ENCODE measurements at regions not wholly inside any gene's neighbourhood (a gene's known extent, or its start where the extent isn't known, plus 50 kb on each side); places are given as distances from the start of the nearest gene placed in this dataset.
A peak's percentile ranks its signal among the peaks of the same experiment; 100 is the strongest.

DNA sequence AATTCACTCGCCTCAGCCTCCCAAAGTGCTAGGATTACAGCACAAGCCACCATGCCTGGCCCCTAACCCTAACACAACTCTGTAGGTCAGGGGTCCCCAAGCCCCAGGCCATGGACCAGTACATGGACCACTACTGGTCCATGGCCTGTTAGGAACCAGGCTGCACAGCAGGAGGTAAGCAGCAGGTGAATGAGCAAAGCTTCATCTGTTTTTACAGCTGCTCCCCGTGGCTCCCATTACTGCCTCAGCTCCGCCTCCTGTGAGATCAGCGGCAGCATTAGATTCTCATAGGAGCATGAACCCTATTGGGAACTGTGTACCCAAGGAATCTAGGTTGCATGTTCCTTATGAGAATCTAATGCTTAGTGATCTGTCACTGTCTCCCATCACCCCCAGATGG lies 201.7 kb downstream of the NRP2 start:
- H3K9me3 ChIP-seq: no peaks in the 10 kb centered on the region
- DNase-seq (ENCODE audit: low spot score): no peak
- no peak overlapping the region for H3K4me3 ChIP-seq
- no peaks in the 10 kb centered on the region for H3K27me3 ChIP-seq (replicated peaks; ENCODE audit: insufficient read depth)
- H3K36me3 ChIP-seq: no peaks in the 10 kb centered on the region
- TF ChIP-seq, protein P1, sequence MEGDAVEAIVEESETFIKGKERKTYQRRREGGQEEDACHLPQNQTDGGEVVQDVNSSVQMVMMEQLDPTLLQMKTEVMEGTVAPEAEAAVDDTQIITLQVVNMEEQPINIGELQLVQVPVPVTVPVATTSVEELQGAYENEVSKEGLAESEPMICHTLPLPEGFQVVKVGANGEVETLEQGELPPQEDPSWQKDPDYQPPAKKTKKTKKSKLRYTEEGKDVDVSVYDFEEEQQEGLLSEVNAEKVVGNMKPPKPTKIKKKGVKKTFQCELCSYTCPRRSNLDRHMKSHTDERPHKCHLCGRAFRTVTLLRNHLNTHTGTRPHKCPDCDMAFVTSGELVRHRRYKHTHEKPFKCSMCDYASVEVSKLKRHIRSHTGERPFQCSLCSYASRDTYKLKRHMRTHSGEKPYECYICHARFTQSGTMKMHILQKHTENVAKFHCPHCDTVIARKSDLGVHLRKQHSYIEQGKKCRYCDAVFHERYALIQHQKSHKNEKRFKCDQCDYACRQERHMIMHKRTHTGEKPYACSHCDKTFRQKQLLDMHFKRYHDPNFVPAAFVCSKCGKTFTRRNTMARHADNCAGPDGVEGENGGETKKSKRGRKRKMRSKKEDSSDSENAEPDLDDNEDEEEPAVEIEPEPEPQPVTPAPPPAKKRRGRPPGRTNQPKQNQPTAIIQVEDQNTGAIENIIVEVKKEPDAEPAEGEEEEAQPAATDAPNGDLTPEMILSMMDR (IDR thresholded peaks at IDR 0.05): no peak
- no peak for ATAC-seq (ENCODE audit: insufficient number of reproducible peaks, low FRiP score, low read depth)
- peaks cover 4 to 22% of the 10 kb centered on the region in 2 donors for H3K4me1 ChIP-seq (ENCODE audit: control insufficient read depth in 1 of 2, low read depth in 2 of 2)
- H3K27ac ChIP-seq: no peak overlapping the region

DNA sequence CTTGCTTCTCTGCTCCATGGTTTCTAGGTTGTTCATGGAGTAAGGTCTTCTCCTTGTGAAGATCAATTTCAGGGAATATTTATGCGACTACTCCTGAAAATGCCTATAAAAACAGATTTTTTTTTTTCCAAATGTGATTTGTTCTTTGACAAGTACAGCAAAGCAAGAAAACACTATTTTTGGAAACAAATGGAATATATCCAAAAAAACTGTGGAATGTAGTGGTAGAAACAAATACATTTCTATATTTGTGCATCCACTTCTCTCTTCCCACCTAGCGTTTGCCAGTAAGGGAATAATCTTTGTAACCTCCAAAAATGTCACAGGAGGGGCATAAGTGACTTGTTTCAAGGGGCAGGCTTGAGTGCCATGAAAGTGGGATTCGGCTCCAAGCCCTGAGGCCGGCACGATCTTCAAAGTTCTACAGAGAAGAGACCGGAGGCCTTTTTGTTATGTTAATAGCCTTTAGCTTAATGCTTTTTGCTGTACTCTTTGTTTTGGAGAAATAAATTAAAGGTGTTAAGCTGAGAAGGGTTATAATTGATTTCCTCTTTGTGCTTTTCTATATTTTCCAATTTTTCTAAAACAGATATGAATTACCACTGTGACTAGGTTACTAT lies 200.6 kb downstream of the NRP2 start:
- DNase-seq (ENCODE audit: low spot score) (no peak), ATAC-seq (ENCODE audit: insufficient number of reproducible peaks, low FRiP score, low read depth) (no peak)
- H3K4me1 ChIP-seq (ENCODE audit: control insufficient read depth in 1 of 2, low read depth in 2 of 2): peaks cover 4 to 22% of the 10 kb centered on the region in 2 donors
- peak overlapping the region; percentile 44 to 45 for H3K27ac ChIP-seq
- no peaks in the 10 kb centered on the region for H3K36me3 ChIP-seq
- H3K9me3 ChIP-seq: no peaks in the 10 kb centered on the region
- no peaks in the 10 kb centered on the region for H3K27me3 ChIP-seq (replicated peaks; ENCODE audit: insufficient read depth)
- H3K4me3 ChIP-seq: no peak overlapping the region
- TF ChIP-seq, protein P1 (IDR thresholded peaks at IDR 0.05): no peak

DNA sequence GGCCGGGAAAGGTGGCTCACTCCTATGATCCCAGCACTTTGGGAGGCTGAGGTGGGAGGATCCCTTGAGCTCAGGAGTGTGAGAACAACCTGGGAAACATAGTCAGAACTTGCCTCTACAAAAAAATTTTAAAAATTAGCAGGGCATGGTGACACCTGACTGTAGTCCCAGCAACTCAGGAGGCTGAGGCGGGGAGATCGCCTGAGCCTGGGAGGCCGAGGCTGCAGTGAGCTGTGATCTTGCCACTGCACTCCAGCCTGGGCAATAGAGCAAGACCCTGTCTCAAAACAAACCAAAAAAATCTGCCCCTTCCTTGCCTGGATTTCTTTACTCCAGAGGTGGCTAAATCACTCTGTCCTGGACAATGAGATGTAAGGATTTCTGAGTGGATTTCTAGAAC lies 197.7 kb downstream of the NRP2 start:
- peaks cover 4 to 22% of the 10 kb centered on the region in 2 donors for H3K4me1 ChIP-seq (ENCODE audit: control insufficient read depth in 1 of 2, low read depth in 2 of 2)
- H3K36me3 ChIP-seq: no peaks in the 10 kb centered on the region
- H3K4me3 ChIP-seq: no peak overlapping the region
- no peaks in the 10 kb centered on the region for H3K9me3 ChIP-seq
- H3K27me3 ChIP-seq (replicated peaks; ENCODE audit: insufficient read depth): no peaks in the 10 kb centered on the region
- TF ChIP-seq, protein P1 (IDR thresholded peaks at IDR 0.05): no peak
- H3K27ac ChIP-seq: no peak overlapping the region
- DNase-seq (ENCODE audit: low spot score) (no peak), ATAC-seq (ENCODE audit: insufficient number of reproducible peaks, low FRiP score, low read depth) (no peak)

DNA sequence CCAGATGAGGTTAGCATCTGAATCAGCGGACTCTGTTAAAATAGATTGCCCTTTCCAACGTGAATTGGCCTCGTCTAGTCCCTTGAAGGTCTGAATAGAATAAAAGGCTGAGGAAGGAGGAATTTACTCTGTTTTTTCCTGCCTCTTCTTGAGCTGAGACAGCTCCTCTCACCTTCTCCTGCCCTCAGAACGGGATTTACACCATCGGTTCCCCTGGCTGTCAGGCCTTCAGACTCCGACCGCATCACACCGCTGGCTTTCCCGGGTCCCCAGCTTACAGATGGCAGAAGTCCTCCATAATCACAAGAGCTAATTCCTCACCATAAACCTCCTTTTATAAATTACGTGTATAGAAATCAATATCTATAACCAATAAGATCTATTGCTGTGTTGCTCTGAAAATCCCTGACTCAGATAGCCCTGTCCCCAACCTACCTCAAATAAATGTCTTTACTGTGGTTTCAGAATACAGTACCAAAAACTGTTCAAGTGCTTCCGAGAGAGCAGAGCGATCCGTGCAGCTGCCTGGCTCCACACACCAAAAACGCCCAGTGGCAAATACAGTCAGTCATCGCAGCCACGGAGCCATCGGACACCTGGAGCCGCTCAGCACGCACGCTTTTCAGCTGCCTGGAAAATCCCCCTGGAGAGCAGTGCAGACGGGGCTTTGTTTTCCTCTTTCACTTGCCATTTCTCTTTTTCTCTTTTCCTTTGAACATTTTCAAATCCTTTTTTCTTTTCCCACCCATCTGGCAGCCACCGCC lies 196.9 kb downstream of the NRP2 start:
- peaks cover 4 to 22% of the 10 kb centered on the region in 2 donors for H3K4me1 ChIP-seq (ENCODE audit: control insufficient read depth in 1 of 2, low read depth in 2 of 2)
- H3K4me3 ChIP-seq: no peak overlapping the region
- H3K27ac ChIP-seq: no peak overlapping the region
- TF ChIP-seq, protein P1 (IDR thresholded peaks at IDR 0.05): no peak
- no peaks in the 10 kb centered on the region for H3K27me3 ChIP-seq (replicated peaks; ENCODE audit: insufficient read depth)
- no peaks in the 10 kb centered on the region for H3K9me3 ChIP-seq
- DNase-seq (ENCODE audit: low spot score) (no peak), ATAC-seq (ENCODE audit: insufficient number of reproducible peaks, low FRiP score, low read depth) (no peak)
- no peaks in the 10 kb centered on the region for H3K36me3 ChIP-seq

DNA sequence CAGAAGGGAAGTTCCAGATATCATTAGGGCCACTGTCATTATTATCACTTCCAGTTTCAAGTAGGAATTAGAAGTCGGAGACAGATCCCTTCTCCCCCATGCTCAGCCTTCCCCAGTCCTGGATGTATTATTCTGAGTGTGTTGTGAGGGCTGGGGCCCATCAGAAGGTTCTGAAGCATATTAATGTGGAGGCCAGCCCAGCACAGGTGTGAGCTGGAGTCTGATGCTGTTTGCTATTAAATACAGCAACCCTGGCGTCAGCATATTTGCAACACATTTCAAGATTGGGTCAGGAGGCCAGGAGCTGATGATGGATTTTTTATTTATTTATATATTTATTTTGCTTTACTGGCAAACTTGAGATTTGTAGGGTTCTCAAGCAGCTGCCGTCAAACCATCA lies 195.2 kb downstream of the NRP2 start:
- no peak overlapping the region for H3K4me3 ChIP-seq
- H3K27me3 ChIP-seq (replicated peaks; ENCODE audit: insufficient read depth): no peaks in the 10 kb centered on the region
- no peaks in the 10 kb centered on the region for H3K9me3 ChIP-seq
- H3K36me3 ChIP-seq: no peaks in the 10 kb centered on the region
- H3K27ac ChIP-seq: no peak overlapping the region
- TF ChIP-seq, protein P1 (IDR thresholded peaks at IDR 0.05): no peak
- peaks cover 1 to 7% of the 10 kb centered on the region in 2 donors for H3K4me1 ChIP-seq (ENCODE audit: control insufficient read depth in 1 of 2, low read depth in 2 of 2)
- no peak for ATAC-seq (ENCODE audit: insufficient number of reproducible peaks, low FRiP score, low read depth)
- DNase-seq (ENCODE audit: low spot score): no peak

All from thoracic aorta (tissue), 2 donors.